ENCODE measurements at regions not wholly inside any gene's neighbourhood (a gene's known extent, or its start where the extent isn't known, plus 50 kb on each side); places are given as distances from the start of the nearest gene placed in this dataset.

DNA sequence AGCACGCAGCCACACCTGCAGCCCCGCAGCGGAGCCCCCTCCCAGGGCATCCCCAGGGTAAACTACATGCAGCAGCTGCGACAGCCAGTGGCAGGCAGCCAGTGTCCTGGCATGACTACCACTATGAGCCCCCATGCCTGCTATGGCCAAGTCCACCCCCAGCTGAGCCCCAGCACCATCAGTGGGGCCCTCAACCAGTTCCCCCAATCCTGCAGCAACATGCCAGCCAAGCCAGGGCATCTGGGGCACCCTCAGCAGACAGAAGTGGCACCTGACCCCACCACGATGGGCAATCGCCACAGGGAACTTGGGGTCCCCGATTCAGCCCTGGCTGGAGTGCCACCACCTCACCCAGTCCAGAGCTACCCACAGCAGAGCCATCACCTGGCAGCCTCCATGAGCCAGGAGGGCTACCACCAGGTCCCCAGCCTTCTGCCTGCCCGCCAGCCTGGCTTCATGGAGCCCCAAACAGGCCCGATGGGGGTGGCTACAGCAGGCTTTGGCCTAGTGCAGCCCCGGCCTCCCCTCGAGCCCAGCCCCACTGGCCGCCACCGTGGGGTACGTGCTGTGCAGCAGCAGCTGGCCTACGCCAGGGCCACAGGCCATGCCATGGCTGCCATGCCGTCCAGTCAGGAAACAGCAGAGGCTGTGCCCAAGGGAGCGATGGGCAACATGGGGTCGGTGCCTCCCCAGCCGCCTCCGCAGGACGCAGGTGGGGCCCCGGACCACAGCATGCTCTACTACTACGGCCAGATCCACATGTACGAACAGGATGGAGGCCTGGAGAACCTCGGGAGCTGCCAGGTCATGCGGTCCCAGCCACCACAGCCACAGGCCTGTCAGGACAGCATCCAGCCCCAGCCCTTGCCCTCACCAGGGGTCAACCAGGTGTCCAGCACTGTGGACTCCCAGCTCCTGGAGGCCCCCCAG is 254.1 kb downstream of the GLI2 start:
- intact Hi-C loops (cut with micrococcal nuclease; ENCODE audit: unreplicated experiment): no loop called here
- no peaks in the 10 kb centered on the region for H3K79me2 ChIP-seq (ENCODE audit: low read depth)
- H3K27me3 ChIP-seq (ENCODE audit: insufficient read depth, low read depth): peaks cover 13% of the 10 kb centered on the region; the same call in 1 of the 2 replicates
- TF ChIP-seq, protein P1, sequence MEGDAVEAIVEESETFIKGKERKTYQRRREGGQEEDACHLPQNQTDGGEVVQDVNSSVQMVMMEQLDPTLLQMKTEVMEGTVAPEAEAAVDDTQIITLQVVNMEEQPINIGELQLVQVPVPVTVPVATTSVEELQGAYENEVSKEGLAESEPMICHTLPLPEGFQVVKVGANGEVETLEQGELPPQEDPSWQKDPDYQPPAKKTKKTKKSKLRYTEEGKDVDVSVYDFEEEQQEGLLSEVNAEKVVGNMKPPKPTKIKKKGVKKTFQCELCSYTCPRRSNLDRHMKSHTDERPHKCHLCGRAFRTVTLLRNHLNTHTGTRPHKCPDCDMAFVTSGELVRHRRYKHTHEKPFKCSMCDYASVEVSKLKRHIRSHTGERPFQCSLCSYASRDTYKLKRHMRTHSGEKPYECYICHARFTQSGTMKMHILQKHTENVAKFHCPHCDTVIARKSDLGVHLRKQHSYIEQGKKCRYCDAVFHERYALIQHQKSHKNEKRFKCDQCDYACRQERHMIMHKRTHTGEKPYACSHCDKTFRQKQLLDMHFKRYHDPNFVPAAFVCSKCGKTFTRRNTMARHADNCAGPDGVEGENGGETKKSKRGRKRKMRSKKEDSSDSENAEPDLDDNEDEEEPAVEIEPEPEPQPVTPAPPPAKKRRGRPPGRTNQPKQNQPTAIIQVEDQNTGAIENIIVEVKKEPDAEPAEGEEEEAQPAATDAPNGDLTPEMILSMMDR (conservative IDR thresholded peaks at IDR 0.05): no peak
- no peak overlapping the region for H3K4me2 ChIP-seq
- H3K36me3 ChIP-seq (ENCODE audit: low read depth): no peaks in the 10 kb centered on the region
- no peak overlapping the region for H2AFZ ChIP-seq
- no peaks in the 10 kb centered on the region for H3K9me2 ChIP-seq (ENCODE audit: insufficient read depth)
- no peaks in the 10 kb centered on the region for H4K20me1 ChIP-seq (ENCODE audit: insufficient read depth)
- POLR2A ChIA-PET (ENCODE audit: unreplicated experiment): no interaction called here
- no peak overlapping the region for H3K27ac ChIP-seq
- CTCF ChIA-PET: no interaction called here
- H3F3A ChIP-seq (ENCODE audit: insufficient read depth, low read depth): no peaks in the 10 kb centered on the region
- DNase-seq: no peak
- no peaks in the 10 kb centered on the region for H3K4me1 ChIP-seq (replicated peaks; ENCODE audit: insufficient read depth)
- no peak overlapping the region for H3K4me3 ChIP-seq
- BruUV-seq (replicated peaks): no TSS peak
- no peaks in the 10 kb centered on the region for H3K9me3 ChIP-seq (ENCODE audit: insufficient read depth, low read depth)

- H3K9me2 ChIP-seq (ENCODE audit: insufficient read depth): no peaks in the 10 kb centered on the region
- intact Hi-C loops (cut with micrococcal nuclease; ENCODE audit: unreplicated experiment): no loop called here
- H3K4me2 ChIP-seq: no peak overlapping the region
- H4K20me1 ChIP-seq (ENCODE audit: insufficient read depth): no peaks in the 10 kb centered on the region
- no peaks in the 10 kb centered on the region for H3F3A ChIP-seq (ENCODE audit: insufficient read depth, low read depth)
- POLR2A ChIA-PET (ENCODE audit: unreplicated experiment): no interaction called here
- no peak overlapping the region for H2AFZ ChIP-seq
- CTCF ChIA-PET: no interaction called here
- DNase-seq: no peak
- H3K4me3 ChIP-seq: no peak overlapping the region
- no peak for TF ChIP-seq EZH2 (IDR thresholded peaks at IDR 0.05; ENCODE audit: low read depth)
- TF ChIP-seq, protein P1 (conservative IDR thresholded peaks at IDR 0.05): no peak
- peaks cover 18% of the 10 kb centered on the region; the same call in 1 of the 2 replicates for H3K27me3 ChIP-seq (ENCODE audit: insufficient read depth, low read depth)
- no TSS peak for BruUV-seq (replicated peaks)
- no peaks in the 10 kb centered on the region for H3K79me2 ChIP-seq (ENCODE audit: low read depth)
- H3K27ac ChIP-seq: no peak overlapping the region
- H3K4me1 ChIP-seq (replicated peaks; ENCODE audit: insufficient read depth): no peaks in the 10 kb centered on the region
- H3K9me3 ChIP-seq (ENCODE audit: insufficient read depth, low read depth): no peaks in the 10 kb centered on the region
- H3K36me3 ChIP-seq (ENCODE audit: low read depth): no peaks in the 10 kb centered on the region
Measured at GRCh38 chr2:120990451-120990871, 254.8 kb downstream of the GLI2 start.

GRCh38 chr2:120991441-120991840 is 255.8 kb downstream of the GLI2 start:
- Histone ChIP-seq H4K20me1 (ENCODE audit: insufficient read depth) (no peaks in the 10 kb centered on the region), H3K4me1 (replicated peaks; ENCODE audit: insufficient read depth) (no peaks in the 10 kb centered on the region), H3K27me3 (ENCODE audit: insufficient read depth, low read depth) (peaks cover 26% of the 10 kb centered on the region; the same call in 1 of the 2 replicates), H3K27ac (no peak overlapping the region), H3K79me2 (ENCODE audit: low read depth) (no peaks in the 10 kb centered on the region), H3K9me3 (ENCODE audit: insufficient read depth, low read depth) (no peaks in the 10 kb centered on the region), H2AFZ (no peak overlapping the region), H3K4me2 (no peak overlapping the region), H3F3A (ENCODE audit: insufficient read depth, low read depth) (no peaks in the 10 kb centered on the region), H3K36me3 (ENCODE audit: low read depth) (no peaks in the 10 kb centered on the region), H3K4me3 (no peak overlapping the region), H3K9me2 (ENCODE audit: insufficient read depth) (no peaks in the 10 kb centered on the region)
- ChIA-PET POLR2A (ENCODE audit: unreplicated experiment) (interaction anchor here (0.5 kb wide), 1 partner anchor 442 kb away, joined by 3 read pairs; no protein-coding TSS in a partner anchor), CTCF (no interaction called here)
- TF ChIP-seq EZH2 (IDR thresholded peaks at IDR 0.05; ENCODE audit: low read depth): no peak
- TF ChIP-seq, protein P1 (conservative IDR thresholded peaks at IDR 0.05): no peak
- BruUV-seq (replicated peaks): no TSS peak
- no peak for DNase-seq
- intact Hi-C loops (cut with micrococcal nuclease; ENCODE audit: unreplicated experiment): no loop called here
